ENCODE measurements at regions not wholly inside any gene's neighbourhood (a gene's known extent, or its start where the extent isn't known, plus 50 kb on each side); places are given as distances from the start of the nearest gene placed in this dataset.

DNA sequence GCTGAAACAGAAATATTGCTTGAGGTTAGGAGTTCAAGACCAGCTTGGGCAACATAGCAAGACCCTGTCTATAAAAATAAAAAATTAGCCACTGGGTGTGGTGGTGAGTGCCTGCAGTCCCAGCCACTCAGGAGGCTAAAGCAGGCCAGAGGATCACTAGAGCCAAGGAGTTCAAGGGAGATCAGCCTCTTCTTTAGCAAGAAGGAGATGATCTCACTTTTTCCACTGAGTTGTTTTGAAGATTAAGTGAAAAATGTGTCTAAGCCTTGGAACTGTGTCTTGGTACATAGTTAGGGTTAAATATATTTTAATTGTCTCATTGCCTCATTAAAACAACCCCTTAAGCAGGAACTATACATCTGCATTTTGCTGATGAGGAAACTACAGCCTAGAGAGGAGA is 279.0 kb upstream of the ZFP64 start:
- DNase-seq: no peak

GRCh38 chr20:52469128-52469527 is 277.5 kb upstream of the ZFP64 start:
- DNase-seq: no peak

- no peak for DNase-seq
These were observed 274.4 kb upstream of the ZFP64 start for GRCh38 chr20:52465991-52466390.

- DNase-seq: no peak
These were observed 270.0 kb upstream of the ZFP64 start for GRCh38 chr20:52461582-52461981.

DNA sequence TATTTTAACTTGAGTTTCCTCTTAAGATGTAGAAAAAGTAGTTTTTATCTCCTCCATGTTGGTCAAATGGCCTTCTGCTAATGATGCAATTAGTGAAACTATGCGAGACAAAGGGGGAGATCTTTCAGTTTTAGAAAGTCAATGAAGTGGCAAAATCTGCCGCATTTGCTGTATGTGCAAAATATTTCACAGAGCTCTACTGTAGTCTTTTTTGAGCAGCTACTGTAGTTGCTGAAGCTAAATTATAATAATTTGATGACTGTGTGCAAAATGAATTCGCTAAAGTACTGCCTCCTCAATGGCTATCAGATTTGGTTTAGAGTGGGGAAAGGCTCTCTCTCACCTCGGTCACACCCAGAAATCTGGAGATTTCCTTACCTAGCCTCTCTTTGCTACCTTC is 267.6 kb upstream of the ZFP64 start:
- DNase-seq: no peak

GRCh38 chr20:52457826-52458225 is 266.2 kb upstream of the ZFP64 start:
- no peak for DNase-seq

- no peak for DNase-seq
These were observed 263.1 kb upstream of the ZFP64 start for GRCh38 chr20:52454660-52455059.

- DNase-seq: no peak
These were observed 257.1 kb upstream of the ZFP64 start for GRCh38 chr20:52448513-52449232.

DNA sequence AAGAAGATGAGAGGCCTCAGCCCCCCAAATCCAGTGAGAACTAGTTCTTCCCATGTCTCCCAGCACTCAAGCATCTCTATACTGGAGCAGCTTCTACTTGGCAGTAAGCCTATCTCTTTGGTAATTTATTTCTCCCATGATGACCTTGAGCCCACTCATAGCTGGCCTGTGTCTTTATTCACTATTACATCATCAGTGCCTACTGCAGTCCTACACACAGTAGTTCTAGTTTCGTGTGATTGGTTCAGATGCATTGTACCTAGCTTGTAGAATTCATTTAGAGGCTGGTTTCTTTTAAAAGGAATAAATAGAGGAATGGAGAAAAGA is 255.6 kb upstream of the ZFP64 start:
- DNase-seq: no peak

DNA sequence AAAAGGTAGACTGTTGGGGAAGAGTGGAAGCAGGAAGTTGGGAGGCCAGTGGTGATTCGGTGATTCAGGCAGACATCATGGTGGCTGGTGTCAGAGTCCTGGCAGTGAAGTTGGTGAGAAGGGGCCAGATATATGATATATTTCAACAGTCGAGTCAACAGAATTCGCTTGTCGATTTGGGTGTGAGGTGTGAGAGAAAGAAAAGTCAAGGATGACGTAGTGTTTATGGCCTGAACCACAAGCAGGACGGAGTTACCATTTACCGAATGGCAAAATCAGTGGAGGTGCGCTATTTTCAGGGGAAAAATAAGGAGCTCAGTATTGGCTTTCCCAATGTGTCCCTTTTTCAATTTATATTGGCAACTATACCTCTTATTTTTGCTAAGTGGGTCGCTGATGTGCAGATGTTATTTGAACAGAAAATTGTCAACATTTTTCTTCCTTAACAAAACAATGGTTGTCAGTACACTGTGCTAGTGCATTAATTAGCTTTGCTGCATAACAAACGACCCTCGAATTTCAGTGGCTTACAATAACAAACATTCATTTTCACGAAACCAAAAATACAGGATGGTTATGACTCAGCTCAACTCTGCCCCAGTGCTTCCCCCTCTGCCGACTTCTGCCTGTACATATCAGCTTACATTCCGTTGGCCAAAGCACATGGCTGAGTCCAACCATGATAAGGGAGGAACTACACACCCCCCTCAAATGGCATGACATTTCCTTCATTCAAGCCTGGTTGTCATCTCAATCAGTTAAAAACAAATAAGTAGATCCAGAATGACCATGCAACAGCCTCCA is 255.0 kb upstream of the ZFP64 start:
- DNase-seq: no peak

DNA sequence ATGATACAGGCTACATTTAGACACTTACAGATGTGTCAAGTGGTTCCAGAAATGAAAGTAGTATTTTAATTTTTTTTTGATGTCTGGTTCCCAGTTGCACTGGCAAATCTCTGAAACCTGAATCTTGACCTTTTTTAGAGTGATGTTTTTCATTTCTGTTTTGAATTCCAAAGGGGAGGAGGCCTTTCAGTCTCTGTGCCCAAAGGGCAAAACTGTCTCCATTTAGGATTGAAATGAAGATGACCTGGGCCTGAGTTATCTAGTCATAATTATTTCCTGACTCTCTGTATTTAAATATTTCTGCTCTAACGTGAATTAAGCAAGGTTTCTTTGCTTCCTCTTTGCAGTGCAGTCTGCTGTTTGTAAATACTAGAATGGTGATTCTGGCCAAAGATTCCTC is 252.9 kb upstream of the ZFP64 start:
- DNase-seq: no peak

DNA sequence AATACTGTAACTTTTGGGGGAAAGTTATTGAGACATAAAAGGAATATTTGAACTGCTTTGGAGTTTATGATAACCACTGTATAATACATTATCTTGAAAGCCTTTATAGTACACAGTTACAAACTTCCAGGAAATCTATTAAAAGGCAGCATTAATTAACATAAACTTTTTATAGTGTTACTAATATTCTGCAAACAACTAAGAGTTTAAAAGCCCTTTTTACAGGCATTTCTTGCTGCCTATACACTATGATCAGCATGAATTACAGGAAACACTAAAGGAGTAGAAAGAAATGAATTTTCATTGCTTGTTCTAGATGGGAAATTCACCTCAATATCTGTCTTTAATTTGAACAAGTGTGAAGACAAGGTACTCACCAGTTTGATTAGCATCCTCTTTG is 252.3 kb upstream of the ZFP64 start:
- DNase-seq: no peak

- DNase-seq: no peak
These were observed 250.1 kb upstream of the ZFP64 start for GRCh38 chr20:52441710-52442109.

DNA sequence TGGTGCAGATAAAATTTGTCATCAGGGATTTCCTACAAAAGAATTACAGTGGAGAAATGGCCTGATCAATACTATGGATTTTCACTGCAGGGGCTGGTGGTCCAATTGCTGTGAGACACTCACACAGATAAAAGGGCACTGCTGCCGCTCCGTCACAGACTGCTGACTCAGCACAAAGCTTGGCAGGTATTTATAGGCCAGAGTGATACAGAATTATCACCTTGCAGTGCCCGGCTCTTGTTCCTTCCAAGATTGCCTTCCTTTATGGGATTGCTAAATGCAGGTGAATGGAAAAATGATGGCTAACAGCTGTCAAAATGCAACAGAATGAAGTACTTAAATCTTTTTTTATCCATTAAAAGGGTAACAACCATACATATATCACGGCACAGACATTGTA is 247.8 kb upstream of the ZFP64 start:
- no peak for DNase-seq

GRCh38 chr20:52438326-52438963 is 246.9 kb upstream of the ZFP64 start:
- DNase-seq: no peak

GRCh38 chr20:52434453-52434852 is 242.9 kb upstream of the ZFP64 start:
- no peak for DNase-seq

GRCh38 chr20:52434041-52434425 is 242.5 kb upstream of the ZFP64 start:
- no peak for DNase-seq

DNA sequence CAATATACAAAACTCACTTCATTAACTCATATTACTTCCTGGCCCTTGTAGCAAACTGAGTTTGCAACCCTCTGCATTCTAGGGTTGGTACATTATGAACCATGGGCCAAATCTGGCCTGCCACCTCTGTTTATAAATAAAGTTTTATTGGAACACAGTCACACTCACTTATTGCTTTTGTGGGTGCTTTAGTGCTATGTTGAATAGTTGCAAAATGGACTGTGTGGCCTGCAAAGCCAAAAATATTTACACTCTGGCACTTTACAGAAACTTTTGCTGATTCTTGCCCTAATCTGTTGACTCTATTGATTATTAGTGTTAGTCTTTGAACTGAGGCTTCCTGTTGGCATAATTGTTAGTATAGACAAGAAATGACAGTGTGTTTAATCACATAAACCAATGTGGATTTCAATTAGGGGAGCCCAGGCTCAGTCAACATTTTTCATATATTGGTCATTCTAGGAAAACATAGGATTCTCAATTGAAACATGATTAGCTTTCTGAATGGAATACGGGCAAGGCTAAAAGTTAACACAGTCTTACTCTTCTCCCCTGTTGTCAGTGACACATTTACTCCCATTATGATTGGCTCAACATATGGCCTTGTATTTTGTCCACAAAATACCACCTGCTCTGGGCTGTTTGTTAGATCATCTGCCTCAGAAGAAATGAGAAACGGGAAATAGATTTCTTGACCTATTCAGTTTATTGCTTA is 241.9 kb upstream of the ZFP64 start:
- DNase-seq: no peak

DNA sequence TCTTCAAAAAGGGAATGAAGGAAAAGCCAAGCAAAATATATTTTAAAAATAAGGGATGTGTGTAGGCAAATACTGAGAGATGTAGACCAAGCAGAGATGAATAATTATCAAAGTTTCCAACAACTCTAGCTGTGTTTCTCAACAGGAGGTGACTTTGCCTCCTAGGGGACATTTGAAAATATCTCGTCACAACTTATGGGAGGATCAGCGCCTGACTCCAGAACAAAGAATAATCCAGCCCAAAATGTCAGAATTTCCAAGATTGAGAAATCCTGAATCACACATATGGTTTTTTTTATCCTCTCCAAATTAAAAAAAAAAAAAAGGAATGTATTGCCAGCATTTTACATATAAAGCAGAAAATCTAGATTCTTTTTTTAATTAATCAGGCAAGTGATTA is 241.2 kb upstream of the ZFP64 start:
- DNase-seq: no peak

GRCh38 chr20:52429029-52429428 is 237.4 kb upstream of the ZFP64 start:
- no peak for DNase-seq

GRCh38 chr20:52427960-52428359 is 236.4 kb upstream of the ZFP64 start:
- no peak for DNase-seq

GRCh38 chr20:52426856-52427255 is 235.3 kb upstream of the ZFP64 start:
- DNase-seq: no peak

DNA sequence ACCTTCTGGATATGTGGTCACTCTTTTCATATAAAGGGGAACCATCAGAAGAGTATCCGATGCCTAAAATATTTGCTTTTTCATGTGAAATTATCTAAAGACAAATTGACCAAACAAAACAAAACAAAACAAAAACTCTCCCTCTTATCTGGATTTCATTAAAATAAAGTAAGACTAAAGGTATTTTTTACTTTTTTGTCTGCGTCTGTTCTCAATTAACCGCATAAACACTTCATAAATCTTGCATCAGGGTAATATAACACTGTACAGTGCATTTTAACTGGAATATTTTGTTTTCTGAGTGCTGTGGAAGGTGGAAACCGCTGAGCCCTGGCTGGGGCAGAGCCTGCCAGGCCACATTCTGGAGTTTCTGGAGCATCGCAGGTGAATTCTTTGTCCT is 234.1 kb upstream of the ZFP64 start:
- no peak for DNase-seq

DNA sequence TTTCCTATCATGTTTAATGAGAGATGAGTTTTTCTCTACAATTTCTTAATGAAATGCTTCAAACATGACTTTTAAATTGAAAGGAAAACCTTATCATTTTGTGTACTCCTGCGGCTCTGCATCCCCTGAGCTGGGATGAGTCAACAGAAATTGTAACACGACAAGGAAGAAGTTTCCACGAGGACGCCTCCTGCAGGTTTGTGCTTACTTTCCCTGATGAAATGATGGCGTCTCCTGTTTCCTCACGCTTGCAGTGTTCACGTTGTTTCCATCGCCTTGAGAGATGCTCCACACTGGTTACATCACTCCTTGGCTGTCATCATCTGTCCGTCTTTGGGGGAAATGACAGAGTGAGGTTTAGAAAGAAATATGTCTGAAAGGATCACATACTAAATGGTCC is 233.7 kb upstream of the ZFP64 start:
- DNase-seq: no peak
